ENCODE measurements at regions not wholly inside any gene's neighbourhood (a gene's known extent, or its start where the extent isn't known, plus 50 kb on each side); places are given as distances from the start of the nearest gene placed in this dataset.

DNA sequence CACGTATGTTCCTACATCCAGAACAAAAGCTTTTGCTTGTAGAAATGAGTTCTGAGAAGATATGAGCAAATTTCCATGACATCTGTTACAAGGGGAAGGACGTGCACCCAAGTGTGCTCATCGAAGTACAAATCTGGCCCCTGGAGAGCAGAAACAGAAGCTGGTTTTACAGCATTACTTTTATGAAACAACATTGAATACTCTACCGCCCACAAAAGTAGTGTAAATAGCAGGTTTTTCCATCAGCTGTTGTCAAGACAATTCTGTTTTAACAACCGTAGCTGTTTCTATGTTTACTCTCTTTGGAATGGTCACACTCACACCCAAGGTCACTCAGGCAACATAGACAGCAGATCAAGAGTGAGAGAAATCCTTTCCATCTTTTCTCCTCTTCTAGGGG lies 114.2 kb upstream of the SSTR4 start:
- Histone ChIP-seq H3K27ac (ENCODE audit: low read depth, low read length, poor library complexity, severe bottlenecking) (no peak overlapping the region), H3K4me3 (ENCODE audit: low read depth, low read length, poor library complexity, severe bottlenecking) (no peak overlapping the region), H3K4me1 (ENCODE audit: insufficient read depth, low read length, poor library complexity, severe bottlenecking) (no peaks in the 10 kb centered on the region), H3K9me3 (ENCODE audit: low read depth, low read length, poor library complexity, severe bottlenecking) (no peaks in the 10 kb centered on the region), H3K36me3 (ENCODE audit: insufficient read depth, low read length, poor library complexity, severe bottlenecking) (no peaks in the 10 kb centered on the region), H3K27me3 (replicated peaks; ENCODE audit: insufficient read depth, low read depth, low read length, poor library complexity) (no peaks in the 10 kb centered on the region)
- no TSS peak for BruUV-seq (replicated peaks)
- TF ChIP-seq EZH2 (IDR thresholded peaks at IDR 0.05; ENCODE audit: borderline replicate concordance, low read depth, low read length, poor library complexity, severe bottlenecking) = no peak
- CTCF ChIA-PET = no interaction called here
- intact Hi-C loops (cut with micrococcal nuclease; ENCODE audit: unreplicated experiment) = no loop called here
- POLR2A ChIA-PET (ENCODE audit: low non-redundant PET) = no interaction called here
- DNase-seq (ENCODE audit: low spot score) = no peak

- Histone ChIP-seq H3K9me3 (ENCODE audit: low read depth, low read length, poor library complexity, severe bottlenecking) (no peaks in the 10 kb centered on the region), H3K27ac (ENCODE audit: low read depth, low read length, poor library complexity, severe bottlenecking) (no peak overlapping the region), H3K27me3 (replicated peaks; ENCODE audit: insufficient read depth, low read depth, low read length, poor library complexity) (no peaks in the 10 kb centered on the region), H3K4me1 (ENCODE audit: insufficient read depth, low read length, poor library complexity, severe bottlenecking) (no peaks in the 10 kb centered on the region), H3K4me3 (ENCODE audit: low read depth, low read length, poor library complexity, severe bottlenecking) (no peak overlapping the region), H3K36me3 (ENCODE audit: insufficient read depth, low read length, poor library complexity, severe bottlenecking) (no peaks in the 10 kb centered on the region)
- POLR2A ChIA-PET (ENCODE audit: low non-redundant PET) = no interaction called here
- CTCF ChIA-PET = no interaction called here
- intact Hi-C loops (cut with micrococcal nuclease; ENCODE audit: unreplicated experiment) = no loop called here
- BruUV-seq (replicated peaks) = no TSS peak
- TF ChIP-seq EZH2 (IDR thresholded peaks at IDR 0.05; ENCODE audit: borderline replicate concordance, low read depth, low read length, poor library complexity, severe bottlenecking) = no peak
- TF ChIP-seq, protein P1, sequence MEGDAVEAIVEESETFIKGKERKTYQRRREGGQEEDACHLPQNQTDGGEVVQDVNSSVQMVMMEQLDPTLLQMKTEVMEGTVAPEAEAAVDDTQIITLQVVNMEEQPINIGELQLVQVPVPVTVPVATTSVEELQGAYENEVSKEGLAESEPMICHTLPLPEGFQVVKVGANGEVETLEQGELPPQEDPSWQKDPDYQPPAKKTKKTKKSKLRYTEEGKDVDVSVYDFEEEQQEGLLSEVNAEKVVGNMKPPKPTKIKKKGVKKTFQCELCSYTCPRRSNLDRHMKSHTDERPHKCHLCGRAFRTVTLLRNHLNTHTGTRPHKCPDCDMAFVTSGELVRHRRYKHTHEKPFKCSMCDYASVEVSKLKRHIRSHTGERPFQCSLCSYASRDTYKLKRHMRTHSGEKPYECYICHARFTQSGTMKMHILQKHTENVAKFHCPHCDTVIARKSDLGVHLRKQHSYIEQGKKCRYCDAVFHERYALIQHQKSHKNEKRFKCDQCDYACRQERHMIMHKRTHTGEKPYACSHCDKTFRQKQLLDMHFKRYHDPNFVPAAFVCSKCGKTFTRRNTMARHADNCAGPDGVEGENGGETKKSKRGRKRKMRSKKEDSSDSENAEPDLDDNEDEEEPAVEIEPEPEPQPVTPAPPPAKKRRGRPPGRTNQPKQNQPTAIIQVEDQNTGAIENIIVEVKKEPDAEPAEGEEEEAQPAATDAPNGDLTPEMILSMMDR (conservative IDR thresholded peaks at IDR 0.05; ENCODE audit: low read depth, low read length) = no peak
- peak; percentile 15 for DNase-seq (ENCODE audit: low spot score)
Measured at GRCh38 chr20:22921595-22922421, 113.3 kb upstream of the SSTR4 start.

DNA sequence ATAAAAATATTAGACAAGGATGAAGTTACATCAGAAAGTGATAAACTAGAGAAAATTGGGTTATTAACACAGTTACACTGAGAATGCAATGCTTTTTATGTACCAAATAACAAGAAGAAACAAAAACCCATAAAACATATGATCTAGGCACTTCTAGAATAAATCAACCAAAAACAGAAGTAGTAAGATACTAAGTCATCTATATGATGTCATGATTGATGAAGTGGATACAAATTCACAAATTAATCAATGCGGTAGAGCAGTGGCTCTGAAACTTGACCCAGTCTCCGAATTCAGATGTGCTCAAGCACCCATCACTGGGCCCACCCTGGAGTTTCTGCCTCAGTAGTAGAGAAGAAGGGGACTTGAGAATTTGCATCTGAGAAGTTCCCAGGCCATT lies 112.1 kb upstream of the SSTR4 start:
- Histone ChIP-seq H3K9me3 (ENCODE audit: low read depth, low read length, poor library complexity, severe bottlenecking) (no peaks in the 10 kb centered on the region), H3K4me3 (ENCODE audit: low read depth, low read length, poor library complexity, severe bottlenecking) (no peak overlapping the region), H3K36me3 (ENCODE audit: insufficient read depth, low read length, poor library complexity, severe bottlenecking) (no peaks in the 10 kb centered on the region), H3K27me3 (replicated peaks; ENCODE audit: insufficient read depth, low read depth, low read length, poor library complexity) (peaks cover 5% of the 10 kb centered on the region), H3K4me1 (ENCODE audit: insufficient read depth, low read length, poor library complexity, severe bottlenecking) (no peaks in the 10 kb centered on the region), H3K27ac (ENCODE audit: low read depth, low read length, poor library complexity, severe bottlenecking) (no peak overlapping the region)
- no TSS peak for BruUV-seq (replicated peaks)
- POLR2A ChIA-PET (ENCODE audit: low non-redundant PET) = no interaction called here
- TF ChIP-seq, protein P1 (conservative IDR thresholded peaks at IDR 0.05; ENCODE audit: low read depth, low read length) = no peak
- TF ChIP-seq EZH2 (IDR thresholded peaks at IDR 0.05; ENCODE audit: borderline replicate concordance, low read depth, low read length, poor library complexity, severe bottlenecking) = no peak
- CTCF ChIA-PET = no interaction called here
- intact Hi-C loops (cut with micrococcal nuclease; ENCODE audit: unreplicated experiment) = no loop called here
- DNase-seq (ENCODE audit: low spot score) = no peak
